Peyer's patch (tissue), 4 donors: ENCODE measurements at regions not wholly inside any gene's neighbourhood (a gene's known extent, or its start where the extent isn't known, plus 50 kb on each side); places are given as distances from the start of the nearest gene placed in this dataset.

Experiments
- POLR2A ChIP-seq, 2 donors: fragments of 450-650 bp; IDR thresholded peaks; one replicate each; pipeline ENCODE4 v1.5.1; 2017; ENCODE audit warnings: antibody characterized with exemption in 2 of 2, mild to moderate bottlenecking in 2 of 2, moderate library complexity in 2 of 2
- TF ChIP-seq, protein P1 (sequence below), 6 experiments: fragments of 450-650 bp in 4 of 6; fragments of 200-600 bp in 2 of 6; sonication (generic) in 1 of 6; IDR thresholded peaks; one replicate each; pipeline ENCODE4 v1.5.1; 2017 to 2019; ENCODE audit warnings: antibody characterized with exemption in 6 of 6, mild to moderate bottlenecking in 3 of 6, moderate library complexity in 1 of 6

DNA sequence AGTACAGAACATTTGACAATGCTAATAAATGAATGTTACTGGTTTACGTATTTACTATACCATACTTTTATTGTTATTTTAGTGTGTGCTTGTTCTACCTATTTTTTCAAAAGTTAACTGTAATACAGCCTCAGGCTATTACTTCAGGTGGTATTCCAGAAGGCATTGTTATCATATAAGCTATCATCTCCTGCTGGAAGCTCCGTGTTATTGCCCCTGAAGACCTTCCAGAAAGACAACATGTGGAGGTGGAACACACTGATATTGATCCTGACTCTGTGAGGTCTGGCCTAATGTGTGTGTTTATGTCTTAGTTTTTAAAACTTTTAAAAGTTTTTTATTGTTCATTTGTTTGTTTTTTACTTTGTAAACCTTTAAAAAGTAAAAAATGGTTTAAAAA lies 509.8 kb upstream of the SPRY2 start:
- TF ChIP-seq, protein P1, sequence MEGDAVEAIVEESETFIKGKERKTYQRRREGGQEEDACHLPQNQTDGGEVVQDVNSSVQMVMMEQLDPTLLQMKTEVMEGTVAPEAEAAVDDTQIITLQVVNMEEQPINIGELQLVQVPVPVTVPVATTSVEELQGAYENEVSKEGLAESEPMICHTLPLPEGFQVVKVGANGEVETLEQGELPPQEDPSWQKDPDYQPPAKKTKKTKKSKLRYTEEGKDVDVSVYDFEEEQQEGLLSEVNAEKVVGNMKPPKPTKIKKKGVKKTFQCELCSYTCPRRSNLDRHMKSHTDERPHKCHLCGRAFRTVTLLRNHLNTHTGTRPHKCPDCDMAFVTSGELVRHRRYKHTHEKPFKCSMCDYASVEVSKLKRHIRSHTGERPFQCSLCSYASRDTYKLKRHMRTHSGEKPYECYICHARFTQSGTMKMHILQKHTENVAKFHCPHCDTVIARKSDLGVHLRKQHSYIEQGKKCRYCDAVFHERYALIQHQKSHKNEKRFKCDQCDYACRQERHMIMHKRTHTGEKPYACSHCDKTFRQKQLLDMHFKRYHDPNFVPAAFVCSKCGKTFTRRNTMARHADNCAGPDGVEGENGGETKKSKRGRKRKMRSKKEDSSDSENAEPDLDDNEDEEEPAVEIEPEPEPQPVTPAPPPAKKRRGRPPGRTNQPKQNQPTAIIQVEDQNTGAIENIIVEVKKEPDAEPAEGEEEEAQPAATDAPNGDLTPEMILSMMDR (IDR thresholded peaks at IDR 0.05) = no peak
- no peak for TF ChIP-seq POLR2A (IDR thresholded peaks at IDR 0.05)
